ENCODE measurements at regions not wholly inside any gene's neighbourhood (a gene's known extent, or its start where the extent isn't known, plus 50 kb on each side); places are given as distances from the start of the nearest gene placed in this dataset.
"Not testable (repeated sequence)": the region's sequence is repeated elsewhere in the genome, so short reads cannot be mapped to it uniquely, and the experiment has no call there.

GRCh38 chr14:28949503-28949902 lies 182.9 kb downstream of the FOXG1 start:
- no peak for DNase-seq

GRCh38 chr14:28952161-28952560 lies 185.6 kb downstream of the FOXG1 start:
- no peak for DNase-seq

- no peak for DNase-seq
Measured at GRCh38 chr14:28952666-28953065, 186.1 kb downstream of the FOXG1 start.

GRCh38 chr14:28953973-28954372 lies 187.4 kb downstream of the FOXG1 start:
- DNase-seq = no peak

GRCh38 chr14:28966416-28967233 lies 200.0 kb downstream of the FOXG1 start:
- DNase-seq = no peak

- no peak for DNase-seq
Measured at GRCh38 chr14:28975084-28975483, 208.5 kb downstream of the FOXG1 start.

GRCh38 chr14:28982228-28982627 lies 215.6 kb downstream of the FOXG1 start:
- no peak for DNase-seq

GRCh38 chr14:28983279-28983678 lies 216.7 kb downstream of the FOXG1 start:
- DNase-seq = no peak

GRCh38 chr14:28987516-28987915 lies 220.9 kb downstream of the FOXG1 start:
- no peak for DNase-seq

- DNase-seq = not testable (repeated sequence)
Measured at GRCh38 chr14:28997196-28997595, 230.6 kb downstream of the FOXG1 start.

GRCh38 chr14:28999656-29000055 lies 233.1 kb downstream of the FOXG1 start:
- no peak for DNase-seq

- no peak for DNase-seq
Measured at GRCh38 chr14:29005647-29006046, 239.1 kb downstream of the FOXG1 start.

GRCh38 chr14:29007990-29008389 lies 241.4 kb downstream of the FOXG1 start:
- DNase-seq = no peak

- peak; percentile 76 for DNase-seq
Measured at GRCh38 chr14:29016050-29016900, 249.7 kb downstream of the FOXG1 start.

GRCh38 chr14:29023505-29023904 lies 256.9 kb downstream of the FOXG1 start:
- DNase-seq = not testable (repeated sequence)

GRCh38 chr14:29027441-29027840 lies 260.9 kb downstream of the FOXG1 start:
- DNase-seq = not testable (repeated sequence)

GRCh38 chr14:29027941-29028705 lies 261.5 kb downstream of the FOXG1 start:
- not testable (repeated sequence) for DNase-seq

- DNase-seq = peak; percentile 21
Measured at GRCh38 chr14:29028973-29029582, 262.5 kb downstream of the FOXG1 start.

GRCh38 chr14:29030121-29030520 lies 263.5 kb downstream of the FOXG1 start:
- no peak for DNase-seq

GRCh38 chr14:29030970-29031369 lies 264.4 kb downstream of the FOXG1 start:
- no peak for DNase-seq

- DNase-seq = no peak
Measured at GRCh38 chr14:29035134-29035533, 268.5 kb downstream of the FOXG1 start.

- peak; percentile 8 for DNase-seq
Measured at GRCh38 chr14:29037411-29037810, 270.8 kb downstream of the FOXG1 start.

- peak; percentile 93 for DNase-seq
Measured at GRCh38 chr14:29039171-29039570, 272.6 kb downstream of the FOXG1 start.
